B cell (primary cell): ENCODE measurements at regions not wholly inside any gene's neighbourhood (a gene's known extent, or its start where the extent isn't known, plus 50 kb on each side); places are given as distances from the start of the nearest gene placed in this dataset. TPM values are rescaled to one million over a fixed set of nuclear protein-coding genes. Genes with fewer than 3 reads are reported as not detected.

Experiments
- ATAC-seq: fragments of 200-7000 bp; cut with Tn5 transposase; one replicate; pipeline ENCODE4 v1.10.0; 2021; ENCODE audit warnings: low read depth, mild to moderate bottlenecking, moderate number of reproducible peaks, moderate library complexity
- CTCF ChIA-PET: fragments of 350-600 bp; sonication (Branson Sonifier 250); formaldehyde crosslinking; loops from one replicate; lab custom pipeline; 2021; ENCODE audit warnings: antibody characterized with exemption, inconsistent platforms; lab: Charles Lee
- POLR2A ChIA-PET: fragments of 350-600 bp; sonication (Branson Sonifier 250); formaldehyde crosslinking; loops from one replicate; lab custom pipeline; 2021; ENCODE audit warnings: antibody characterized with exemption; lab: Charles Lee
- DNase-seq: peaks from one replicate; pipeline ENCODE4 v3.0.0; 2013
- H2AFZ ChIP-seq: 2 replicates; pipeline ENCODE4 v1.6.1; 2012; ENCODE audit warnings: mild to moderate bottlenecking, low read depth, low read length; ENCODE audit not compliant: insufficient read depth, poor library complexity, severe bottlenecking
- H3K27ac ChIP-seq, 2 donors: 1 replicate in 1 of 2; 2 replicates in 1 of 2; pipeline ENCODE4 v1.5.1; 2012 to 2013; ENCODE audit warnings: low read length in 2 of 2, mild to moderate bottlenecking in 2 of 2, moderate library complexity in 1 of 2
- H3K27me3 ChIP-seq, 4 experiments: fragments of 200-600 bp in 1 of 4; sonication (generic) in 1 of 4; replicated peaks in 1 of 4; 1 replicate in 2 of 4; 2 replicates in 2 of 4; pipeline versions ENCODE4 v1.6.1 to v1.7.0; 2013 to 2016; ENCODE audit warnings: low read length in 3 of 4, mild to moderate bottlenecking in 2 of 4, mixed read lengths in 1 of 4, moderate library complexity in 1 of 4; ENCODE audit not compliant: insufficient read depth in 4 of 4, control insufficient read depth in 3 of 4; ENCODE audit errors: control extremely low read depth in 1 of 4
- H3K36me3 ChIP-seq, 2 experiments: replicated peaks in 1 of 2; 1 replicate in 1 of 2; 2 replicates in 1 of 2; pipeline versions ENCODE4 v1.6.1 to v1.7.1; 2013; ENCODE audit warnings: low read length in 1 of 2; ENCODE audit not compliant: insufficient read depth in 2 of 2, control insufficient read depth in 1 of 2; ENCODE audit errors: control extremely low read depth in 1 of 2, extremely low read depth in 1 of 2
- H3K4me1 ChIP-seq, 2 donors: fragments of 200-600 bp in 1 of 2; sonication (generic) in 1 of 2; 1 replicate in 1 of 2; 2 replicates in 1 of 2; pipeline versions ENCODE4 v1.5.1 to v1.6.1; 2013 to 2017; ENCODE audit warnings: low read length in 2 of 2; ENCODE audit not compliant: control insufficient read depth in 2 of 2, insufficient read depth in 2 of 2
- H3K4me2 ChIP-seq: replicated peaks from 2 replicates; pipeline ENCODE3; 2012; ENCODE audit warnings: mild to moderate bottlenecking, low read depth, low read length; ENCODE audit not compliant: poor library complexity, severe bottlenecking
- H3K4me3 ChIP-seq, 5 experiments: fragments of 200-600 bp in 1 of 5; sonication (generic) in 1 of 5; 1 replicate in 3 of 5; 2 replicates in 2 of 5; pipeline versions ENCODE4 v1.5.1 to v1.7.0; 2011 to 2016; ENCODE audit warnings: low read length in 4 of 5, mild to moderate bottlenecking in 4 of 5, low read depth in 2 of 5, control low read depth in 1 of 5, moderate library complexity in 1 of 5; ENCODE audit not compliant: insufficient read depth in 1 of 5; ENCODE audit errors: control extremely low read depth in 1 of 5, extremely low read depth in 1 of 5
- H3K79me2 ChIP-seq: fragments of 200-600 bp; sonication (generic); one replicate; pipeline ENCODE4 v1.6.0; 2016; ENCODE audit warnings: low read length; ENCODE audit not compliant: control insufficient read depth, insufficient read depth
- H3K9ac ChIP-seq: fragments of 200-600 bp; sonication (generic); 2 replicates; pipeline ENCODE4 v1.6.1; 2017; ENCODE audit warnings: mild to moderate bottlenecking, low read length, moderate library complexity
- H3K9me3 ChIP-seq, 3 donors: one replicate each; pipeline versions ENCODE4 v1.6.1 to v1.7.1; 2013; ENCODE audit warnings: low read length in 2 of 3; ENCODE audit not compliant: control insufficient read depth in 2 of 3, insufficient read depth in 1 of 3; ENCODE audit errors: control extremely low read depth in 1 of 3
- H4K20me1 ChIP-seq: 2 replicates; pipeline ENCODE4 v1.6.0; 2012; ENCODE audit warnings: mild to moderate bottlenecking, low read length; ENCODE audit not compliant: insufficient read depth, control insufficient read depth, poor library complexity, severe bottlenecking
- H3K27ac Mint-ChIP-seq: one replicate; pipeline ENCODE4 v1.8.0; 2021; ENCODE audit warnings: mixed read lengths
- H3K27me3 Mint-ChIP-seq: one replicate; pipeline ENCODE4 v1.8.0; 2021; ENCODE audit warnings: mixed read lengths
- H3K4me1 Mint-ChIP-seq: one replicate; pipeline ENCODE4 v1.8.0; 2021; ENCODE audit warnings: mixed read lengths
- H3K4me3 Mint-ChIP-seq: one replicate; pipeline ENCODE4 v1.8.0; 2021; ENCODE audit warnings: mixed read lengths
- H3K9me3 Mint-ChIP-seq: one replicate; pipeline ENCODE4 v1.8.0; 2022; ENCODE audit warnings: mixed read lengths; ENCODE audit not compliant: insufficient read depth
- EZH2 ChIP-seq: IDR thresholded peaks from 2 replicates; pipeline ENCODE4 v1.6.1; 2012; ENCODE audit warnings: borderline replicate concordance, low read depth, mild to moderate bottlenecking, moderate library complexity, low read length; ENCODE audit not compliant: insufficient read depth, poor library complexity, severe bottlenecking
- WGBS: methylation state at CpG from one replicate; pipeline ENCODE4 v1.1.5; 2013; ENCODE audit warnings: missing lambda C conversion rate; ENCODE audit not compliant: insufficient coverage; 5-methylcytosine and 5-hydroxymethylcytosine counted together
- intact Hi-C: fragments of 100-400 bp; cut with micrococcal nuclease; formaldehyde crosslinking; loops from one replicate; pipeline ENCODE4 v1.10.0; 2022
- small RNA-seq: library from RNA; depleted of rRNA; stranded (forward); fragments of <200 nt; gene quantifications from one replicate; pipeline ENCODE3, GENCODE V24; 2012; ENCODE audit warnings: low replicate concordance, low read depth; ENCODE audit not compliant: insufficient read length
- TF ChIP-seq, protein P1 (sequence below): fragments of 200-600 bp; IDR thresholded peaks from one replicate; pipeline ENCODE4 v1.8.0; 2022; ENCODE audit warnings: antibody characterized with exemption, mild to moderate bottlenecking

- Mint-ChIP-seq H3K4me3 (peak overlapping the region; percentile 76), H3K4me1 (peaks cover 18% of the 10 kb centered on the region), H3K27ac (peak overlapping the region; percentile 74), H3K9me3 (no peaks in the 10 kb centered on the region), H3K27me3 (no peaks in the 10 kb centered on the region)
- ChIA-PET POLR2A (interaction anchor here (0.7 to 0.8 kb wide), 3 partner anchors 10 to 84 kb away, joined by 3 to 6 read pairs (median 4); no protein-coding TSS in a partner anchor), CTCF (interaction anchor here (0.7 to 1.7 kb wide), 4 partner anchors 14 to 369 kb away, joined by 3 to 5 read pairs (median 4); no protein-coding TSS in a partner anchor)
- peak; percentile 15 for DNase-seq
- intact Hi-C loops, result loop anchor here (2.0 to 5.0 kb wide), 3 partner anchors 20 to 441 kb away; no protein-coding TSS in a partner anchor
- no peak overlapping the region for H3K9ac ChIP-seq
- H2AFZ ChIP-seq, result peak overlapping the region; percentile 89
- peaks cover 14 to 16% of the 10 kb centered on the region in 2 donors for H3K4me1 ChIP-seq
- whole genome bisulfite sequencing, result 67% methylated on average over 2 of the region's 5 CpGs
- no peaks in the 10 kb centered on the region for H4K20me1 ChIP-seq
- H3K79me2 ChIP-seq, result no peaks in the 10 kb centered on the region
- no peaks in the 10 kb centered on the region for H3K9me3 ChIP-seq
- peak overlapping the region; percentile 82 for H3K4me2 ChIP-seq
- H3K27me3 ChIP-seq, result no peaks in the 10 kb centered on the region
- TF ChIP-seq EZH2, result no peak
- TF ChIP-seq, protein P1, sequence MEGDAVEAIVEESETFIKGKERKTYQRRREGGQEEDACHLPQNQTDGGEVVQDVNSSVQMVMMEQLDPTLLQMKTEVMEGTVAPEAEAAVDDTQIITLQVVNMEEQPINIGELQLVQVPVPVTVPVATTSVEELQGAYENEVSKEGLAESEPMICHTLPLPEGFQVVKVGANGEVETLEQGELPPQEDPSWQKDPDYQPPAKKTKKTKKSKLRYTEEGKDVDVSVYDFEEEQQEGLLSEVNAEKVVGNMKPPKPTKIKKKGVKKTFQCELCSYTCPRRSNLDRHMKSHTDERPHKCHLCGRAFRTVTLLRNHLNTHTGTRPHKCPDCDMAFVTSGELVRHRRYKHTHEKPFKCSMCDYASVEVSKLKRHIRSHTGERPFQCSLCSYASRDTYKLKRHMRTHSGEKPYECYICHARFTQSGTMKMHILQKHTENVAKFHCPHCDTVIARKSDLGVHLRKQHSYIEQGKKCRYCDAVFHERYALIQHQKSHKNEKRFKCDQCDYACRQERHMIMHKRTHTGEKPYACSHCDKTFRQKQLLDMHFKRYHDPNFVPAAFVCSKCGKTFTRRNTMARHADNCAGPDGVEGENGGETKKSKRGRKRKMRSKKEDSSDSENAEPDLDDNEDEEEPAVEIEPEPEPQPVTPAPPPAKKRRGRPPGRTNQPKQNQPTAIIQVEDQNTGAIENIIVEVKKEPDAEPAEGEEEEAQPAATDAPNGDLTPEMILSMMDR, result no peak
- ATAC-seq, result no peak
- peak overlapping the region in 1 of 5 experiments; percentile 58 for H3K4me3 ChIP-seq
- no peaks in the 10 kb centered on the region for H3K36me3 ChIP-seq
- H3K27ac ChIP-seq, result no peak overlapping the region
These were observed 54.5 kb upstream of the RREB1 start for GRCh38 chr6:7053125-7053774.

Small RNA genes in the stretch of these regions (small RNA-seq; reads per million reads assigned to genes)
- gene RN7SL554P, result not detected
